ENCODE measurements at regions not wholly inside any gene's neighbourhood (a gene's known extent, or its start where the extent isn't known, plus 50 kb on each side); places are given as distances from the start of the nearest gene placed in this dataset.

GRCh38 chr6:133752129-133752528, 136.8 kb upstream of the TCF21 start:
- TF ChIP-seq NR3C1 (CRISPR knock-in tag; IDR thresholded peaks at IDR 0.05): no peak
- no peak for TF ChIP-seq ELK4 (CRISPR knock-in tag; IDR thresholded peaks at IDR 0.05; ENCODE audit: borderline replicate concordance)
- TF ChIP-seq PBX3 (CRISPR knock-in tag; IDR thresholded peaks at IDR 0.05; ENCODE audit: borderline replicate concordance): no peak
- no peak for TF ChIP-seq POLR2A (IDR thresholded peaks at IDR 0.05; ENCODE audit: insufficient read depth in 1 of 2, low read depth in 2 of 2, low read length in 2 of 2)
- no peak for TF ChIP-seq RELA (CRISPR knock-in tag; IDR thresholded peaks at IDR 0.05)
- TF ChIP-seq ZKSCAN1 (IDR thresholded peaks at IDR 0.05; ENCODE audit: low read length): no peak
- TF ChIP-seq CTCF (CRISPR knock-in tag; IDR thresholded peaks at IDR 0.05): no peak
- no peak for TF ChIP-seq EZH2 (conservative IDR thresholded peaks at IDR 0.05; ENCODE audit: low read depth, low read length)
- no peak for TF ChIP-seq SP2 (CRISPR knock-in tag; IDR thresholded peaks at IDR 0.05)
- no peak for TF ChIP-seq EP300 (IDR thresholded peaks at IDR 0.05; ENCODE audit: low read depth in 2 of 2, low read length in 2 of 2)
- no peak for TF ChIP-seq EP300 (CRISPR knock-in tag; IDR thresholded peaks at IDR 0.05; ENCODE audit: borderline replicate concordance)
- TF ChIP-seq ARNT (IDR thresholded peaks at IDR 0.05): no peak
- TF ChIP-seq SAFB2 (CRISPR knock-in tag; IDR thresholded peaks at IDR 0.05; ENCODE audit: borderline replicate concordance, low read depth): no peak
